K562 (cell line): ENCODE measurements at regions not wholly inside any gene's neighbourhood (a gene's known extent, or its start where the extent isn't known, plus 50 kb on each side); places are given as distances from the start of the nearest gene placed in this dataset.

Experiments used
- ATAC-seq: fragments of 200-7000 bp; cut with Tn5 transposase; 3 replicates; pipeline ENCODE4 v1.9.1; 2020; ENCODE audit warnings: moderate library complexity
- BruUV-seq: library from RNA; stranded (reverse); fragments of 400-500 nt; replicated peaks from 2 replicates; lab custom pipeline; 2021; lab: Mats Ljungman, UMichigan
- CTCF ChIA-PET: fragments of 300-600 bp; formaldehyde crosslinking; extraction: SDS; loops from one replicate; lab custom pipeline; 2021; ENCODE audit warnings: low intra/inter-chr PET ratio; lab: Yijun Ruan, JAX
- POLR2A ChIA-PET: fragments of 300-600, 350-650 bp; sonication (Branson Sonifier 250); formaldehyde crosslinking; extraction: SDS; loops from one replicate; lab custom pipeline; 2021; ENCODE audit warnings: antibody characterized with exemption, inconsistent platforms; lab: Yijun Ruan, JAX
- DNase-seq, 4 experiments: peaks; one replicate each; pipeline versions ENCODE4 v3.0.0 to v3.0.0-alpha.2; 2011 to 2018; ENCODE audit warnings: low spot score in 3 of 4, mixed read lengths in 3 of 4; ENCODE audit errors: extremely low read depth in 1 of 4
- FAIRE-seq: peaks from 2 replicates; lab custom pipeline; 2011; peaks lifted over from hg19 to GRCh38; lab: Jason Lieb, UNC
- H2AFZ ChIP-seq: 2 replicates; pipeline ENCODE4 v1.6.0; 2011; ENCODE audit warnings: low read depth, low read length, control low read depth, inconsistent platforms
- H3K27ac ChIP-seq: fragments of 200-600 bp; 3 replicates; pipeline ENCODE4 v1.8.0; 2011; ENCODE audit warnings: low read depth, mild to moderate bottlenecking, control low read depth, inconsistent platforms, low read length, moderate library complexity, mixed read lengths; ENCODE audit errors: extremely low read depth
- H3K27me3 ChIP-seq, 2 experiments: fragments of 300-600 bp in 1 of 2; 2 replicates in 1 of 2; 3 replicates in 1 of 2; pipeline versions ENCODE4 v1.6.0 to v1.8.0; 2011; ENCODE audit warnings: inconsistent platforms in 2 of 2, low read length in 2 of 2, mild to moderate bottlenecking in 1 of 2, mixed read lengths in 1 of 2, moderate library complexity in 1 of 2; ENCODE audit not compliant: control insufficient read depth in 2 of 2, insufficient read depth in 2 of 2
- H3K36me3 ChIP-seq: fragments of 300-600 bp; 3 replicates; pipeline ENCODE4 v1.8.0; 2011; ENCODE audit warnings: mild to moderate bottlenecking, low read length, inconsistent platforms; ENCODE audit not compliant: control insufficient read depth, insufficient read depth
- H3K4me1 ChIP-seq, 2 experiments: fragments of 200-600 bp in 1 of 2; replicated peaks in 1 of 2; 2 replicates in 1 of 2; 3 replicates in 1 of 2; pipeline versions ENCODE4 v1.5.1 to v1.8.0; 2011; ENCODE audit warnings: inconsistent platforms in 2 of 2, low read length in 2 of 2, mild to moderate bottlenecking in 1 of 2, mixed read lengths in 1 of 2, moderate library complexity in 1 of 2; ENCODE audit not compliant: control insufficient read depth in 2 of 2, insufficient read depth in 2 of 2
- H3K4me2 ChIP-seq: 2 replicates; pipeline ENCODE4 v1.6.1; 2011; ENCODE audit warnings: low read length, control low read depth, inconsistent platforms, mixed read lengths; ENCODE audit not compliant: insufficient read depth
- H3K4me3 ChIP-seq: fragments of 200-600 bp; sonication (generic), shearing (Covaris generic); 2 replicates; pipeline ENCODE4 v1.5.1; 2016; ENCODE audit warnings: control low read depth, inconsistent platforms
- H3K79me2 ChIP-seq: fragments of 200-600 bp; 3 replicates; pipeline ENCODE4 v1.8.0; 2011; ENCODE audit warnings: low read length, inconsistent platforms; ENCODE audit not compliant: control insufficient read depth, insufficient read depth
- H3K9ac ChIP-seq, 2 experiments: 2 replicates each; pipeline versions ENCODE4 v1.6.0 to v1.6.1; 2011; ENCODE audit warnings: low read depth in 2 of 2, low read length in 2 of 2, control low read depth in 1 of 2, inconsistent platforms in 1 of 2, mild to moderate bottlenecking in 1 of 2, mixed read lengths in 1 of 2; ENCODE audit not compliant: insufficient read depth in 1 of 2
- H3K9me1 ChIP-seq: one replicate; pipeline ENCODE4 v1.6.0; 2011; ENCODE audit warnings: inconsistent platforms, mild to moderate bottlenecking, low read length, moderate library complexity; ENCODE audit not compliant: control insufficient read depth, insufficient read depth
- H3K9me3 ChIP-seq: replicated peaks from 2 replicates; pipeline ENCODE4 v1.5.1; 2011; ENCODE audit warnings: low read depth, low read length, inconsistent platforms; ENCODE audit not compliant: control insufficient read depth, insufficient read depth
- H4K20me1 ChIP-seq: replicated peaks from 2 replicates; pipeline ENCODE4 v1.6.1; 2011; ENCODE audit warnings: low read length, inconsistent platforms, mixed read lengths; ENCODE audit not compliant: control insufficient read depth, insufficient read depth
- HDAC2 ChIP-seq: fragments of 450-650 bp; IDR thresholded peaks from 2 replicates; pipeline ENCODE4 v1.6.1; 2016; ENCODE audit warnings: mild to moderate bottlenecking
- HNRNPK ChIP-seq: fragments of 200-400 bp; formaldehyde crosslinking; IDR thresholded peaks from one replicate; pipeline ENCODE4 v1.6.1; 2018; ENCODE audit warnings: mild to moderate bottlenecking, low read depth, low read length; ENCODE audit not compliant: poor library complexity, severe bottlenecking
- RBM14 ChIP-seq: fragments of 200-400 bp; formaldehyde crosslinking; IDR thresholded peaks from 2 replicates; pipeline ENCODE4 v1.6.1; 2018; ENCODE audit warnings: low read depth, mild to moderate bottlenecking, low read length, moderate library complexity, borderline replicate concordance; ENCODE audit not compliant: insufficient read depth
- TCF7 ChIP-seq: sonication (generic); IDR thresholded peaks from 2 replicates; pipeline ENCODE4 v1.6.1; 2016; ENCODE audit warnings: antibody characterized with exemption, borderline replicate concordance
- WGBS: fragments of 100-300 bp; shearing (Covaris generic); methylation state at CpG from one replicate; pipeline ENCODE4 v1.1.6; 2016; ENCODE audit warnings: low coverage, mixed read lengths; ENCODE audit not compliant: insufficient coverage; ENCODE audit errors: missing lambda C conversion rate; 5-methylcytosine and 5-hydroxymethylcytosine counted together
- in situ Hi-C: fragments of 300-500 bp; cut with MboI; formaldehyde crosslinking; loops from 4 replicates; pipeline ENCODE4 v1.15.0; 2018; ENCODE audit warnings: inconsistent platforms, mixed read lengths
- intact Hi-C: fragments of 100-400 bp; cut with micrococcal nuclease; formaldehyde crosslinking; loops from 2 replicates; pipeline ENCODE4 v1.14.2; 2022
- TF ChIP-seq, protein P1 (sequence below): fragments of 450-650 bp; formaldehyde crosslinking; IDR thresholded peaks from 2 replicates; pipeline ENCODE4 v1.4.0; 2020; ENCODE audit warnings: mild to moderate bottlenecking
- TF ChIP-seq, protein P2 (sequence below): sonication (generic); formaldehyde crosslinking; IDR thresholded peaks from 2 replicates; pipeline ENCODE4 v1.5.0; 2020; ENCODE audit warnings: missing genetic modification reagents

DNA sequence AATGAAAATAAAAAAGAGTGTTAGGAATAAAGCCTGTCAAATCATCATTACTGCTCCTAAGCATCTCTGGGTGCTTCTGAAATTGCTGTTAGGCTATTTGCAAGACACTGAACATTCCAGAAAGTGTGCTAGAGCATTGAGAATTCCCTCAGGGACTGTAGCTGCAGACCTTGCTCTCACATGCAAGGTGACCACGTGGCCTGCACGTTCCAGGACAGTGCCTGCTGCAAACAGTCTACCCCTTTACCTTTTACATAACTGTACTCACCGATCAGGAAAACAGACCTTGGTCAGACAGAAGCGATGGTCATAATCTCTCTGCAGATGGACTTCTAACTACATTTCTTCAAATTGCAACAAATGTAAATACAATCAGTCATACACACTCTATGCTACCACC is 164.5 kb downstream of the PSMG1 start:
- Histone ChIP-seq H3K9me3 (no peaks in the 10 kb centered on the region), H3K4me3 (no peak overlapping the region), H3K27me3 (peaks cover 42 to 61% of the 10 kb centered on the region in 2 experiments), H4K20me1 (no peaks in the 10 kb centered on the region), H3K27ac (no peak overlapping the region), H3K4me2 (no peak overlapping the region), H3K9me1 (no peaks in the 10 kb centered on the region), H3K4me1 (peaks cover 0 to 6% of the 10 kb centered on the region in 2 experiments; a peak in 2 of 5 replicates), H3K9ac (no peak overlapping the region), H2AFZ (no peak overlapping the region)
- in situ Hi-C loops, result no loop called here
- ChIA-PET CTCF (no interaction called here), POLR2A (interaction anchor here (0.6 to 1.0 kb wide), 3 partner anchors 36 to 1396 kb away, joined by 3 to 4 read pairs (median 3); no protein-coding TSS in a partner anchor)
- ATAC-seq (no peak), DNase-seq (no peak)
- BruUV-seq, result no TSS peak
- WGBS, result 1% methylated on average over 4 of the region's 4 CpGs
- TF ChIP-seq TCF7 (no peak), HNRNPK (no peak), RBM14 (no peak), HDAC2 (no peak)
- TF ChIP-seq, protein P1, sequence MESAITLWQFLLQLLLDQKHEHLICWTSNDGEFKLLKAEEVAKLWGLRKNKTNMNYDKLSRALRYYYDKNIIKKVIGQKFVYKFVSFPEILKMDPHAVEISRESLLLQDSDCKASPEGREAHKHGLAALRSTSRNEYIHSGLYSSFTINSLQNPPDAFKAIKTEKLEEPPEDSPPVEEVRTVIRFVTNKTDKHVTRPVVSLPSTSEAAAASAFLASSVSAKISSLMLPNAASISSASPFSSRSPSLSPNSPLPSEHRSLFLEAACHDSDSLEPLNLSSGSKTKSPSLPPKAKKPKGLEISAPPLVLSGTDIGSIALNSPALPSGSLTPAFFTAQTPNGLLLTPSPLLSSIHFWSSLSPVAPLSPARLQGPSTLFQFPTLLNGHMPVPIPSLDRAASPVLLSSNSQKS, result no peak
- TF ChIP-seq, protein P2, sequence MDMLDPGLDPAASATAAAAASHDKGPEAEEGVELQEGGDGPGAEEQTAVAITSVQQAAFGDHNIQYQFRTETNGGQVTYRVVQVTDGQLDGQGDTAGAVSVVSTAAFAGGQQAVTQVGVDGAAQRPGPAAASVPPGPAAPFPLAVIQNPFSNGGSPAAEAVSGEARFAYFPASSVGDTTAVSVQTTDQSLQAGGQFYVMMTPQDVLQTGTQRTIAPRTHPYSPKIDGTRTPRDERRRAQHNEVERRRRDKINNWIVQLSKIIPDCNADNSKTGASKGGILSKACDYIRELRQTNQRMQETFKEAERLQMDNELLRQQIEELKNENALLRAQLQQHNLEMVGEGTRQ, result 0 out of 2 replicates have a peak, but pooled peaks have one; percentile 14
- TF ChIP-seq, all 486 proteins: peak for 1
- H3K36me3 ChIP-seq, result no peaks in the 10 kb centered on the region
- no peaks in the 10 kb centered on the region for H3K79me2 ChIP-seq
- FAIRE-seq, result no peak
- intact Hi-C loops, result no loop called here
